Body of pancreas (tissue), 4 donors: ENCODE measurements at regions not wholly inside any gene's neighbourhood (a gene's known extent, or its start where the extent isn't known, plus 50 kb on each side); places are given as distances from the start of the nearest gene placed in this dataset.

Experiments used
- CTCF ChIP-seq, 7 experiments: fragments of 450-650 bp in 4 of 7; fragments of 200-600 bp in 3 of 7; sonication (generic) in 3 of 7; IDR thresholded peaks; one replicate each; pipeline ENCODE4 v1.5.1; 2016 to 2019; ENCODE audit warnings: antibody characterized with exemption in 7 of 7
- POLR2A ChIP-seq, 3 donors: fragments of 450-650 bp; IDR thresholded peaks; one replicate each; pipeline ENCODE4 v1.6.1; 2016; ENCODE audit warnings: antibody characterized with exemption in 3 of 3, mild to moderate bottlenecking in 2 of 3

DNA sequence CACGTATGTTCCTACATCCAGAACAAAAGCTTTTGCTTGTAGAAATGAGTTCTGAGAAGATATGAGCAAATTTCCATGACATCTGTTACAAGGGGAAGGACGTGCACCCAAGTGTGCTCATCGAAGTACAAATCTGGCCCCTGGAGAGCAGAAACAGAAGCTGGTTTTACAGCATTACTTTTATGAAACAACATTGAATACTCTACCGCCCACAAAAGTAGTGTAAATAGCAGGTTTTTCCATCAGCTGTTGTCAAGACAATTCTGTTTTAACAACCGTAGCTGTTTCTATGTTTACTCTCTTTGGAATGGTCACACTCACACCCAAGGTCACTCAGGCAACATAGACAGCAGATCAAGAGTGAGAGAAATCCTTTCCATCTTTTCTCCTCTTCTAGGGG, 114.2 kb upstream of the SSTR4 start:
- TF ChIP-seq CTCF (IDR thresholded peaks at IDR 0.05) = no peak
- TF ChIP-seq POLR2A (IDR thresholded peaks at IDR 0.05) = no peak
